GM12864 (cell line): ENCODE measurements at regions not wholly inside any gene's neighbourhood (a gene's known extent, or its start where the extent isn't known, plus 50 kb on each side); places are given as distances from the start of the nearest gene placed in this dataset.

Experiments used
- DNase-seq: peaks from one replicate; pipeline ENCODE4 v3.0.0-alpha.2; 2011; ENCODE audit warnings: low read depth
- H3K4me3 ChIP-seq: 2 replicates; pipeline ENCODE4 v1.5.1; 2011; ENCODE audit warnings: mild to moderate bottlenecking, low read depth, low read length, control low read depth
- TF ChIP-seq, protein P1 (sequence below): IDR thresholded peaks from 2 replicates; pipeline ENCODE4 v1.5.1; 2011; ENCODE audit warnings: low read depth, mild to moderate bottlenecking, moderate library complexity, low read length, control low read depth, inconsistent platforms; ENCODE audit errors: missing control alignments

DNA sequence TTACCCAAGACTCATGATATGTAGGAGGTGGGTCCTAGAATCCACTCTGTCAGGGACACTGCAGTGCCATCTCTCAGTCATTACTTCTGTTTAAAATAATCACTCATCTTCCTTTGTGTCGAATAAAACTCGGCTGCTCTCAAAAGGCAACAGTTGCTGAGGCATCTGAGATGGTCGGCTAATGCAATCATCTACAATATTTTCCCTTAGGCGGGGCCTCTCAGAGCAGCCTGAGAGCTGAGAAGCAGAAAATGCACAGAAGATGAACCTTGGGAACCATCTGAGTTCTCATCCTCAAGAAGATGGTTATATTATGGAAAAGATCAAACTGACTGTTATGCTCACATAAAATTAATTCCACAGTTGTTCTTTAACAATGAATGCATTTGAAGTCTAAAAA, 1518.2 kb upstream of the TENM4 start:
- H3K4me3 ChIP-seq, result no peak overlapping the region
- DNase-seq, result no peak
- TF ChIP-seq, protein P1, sequence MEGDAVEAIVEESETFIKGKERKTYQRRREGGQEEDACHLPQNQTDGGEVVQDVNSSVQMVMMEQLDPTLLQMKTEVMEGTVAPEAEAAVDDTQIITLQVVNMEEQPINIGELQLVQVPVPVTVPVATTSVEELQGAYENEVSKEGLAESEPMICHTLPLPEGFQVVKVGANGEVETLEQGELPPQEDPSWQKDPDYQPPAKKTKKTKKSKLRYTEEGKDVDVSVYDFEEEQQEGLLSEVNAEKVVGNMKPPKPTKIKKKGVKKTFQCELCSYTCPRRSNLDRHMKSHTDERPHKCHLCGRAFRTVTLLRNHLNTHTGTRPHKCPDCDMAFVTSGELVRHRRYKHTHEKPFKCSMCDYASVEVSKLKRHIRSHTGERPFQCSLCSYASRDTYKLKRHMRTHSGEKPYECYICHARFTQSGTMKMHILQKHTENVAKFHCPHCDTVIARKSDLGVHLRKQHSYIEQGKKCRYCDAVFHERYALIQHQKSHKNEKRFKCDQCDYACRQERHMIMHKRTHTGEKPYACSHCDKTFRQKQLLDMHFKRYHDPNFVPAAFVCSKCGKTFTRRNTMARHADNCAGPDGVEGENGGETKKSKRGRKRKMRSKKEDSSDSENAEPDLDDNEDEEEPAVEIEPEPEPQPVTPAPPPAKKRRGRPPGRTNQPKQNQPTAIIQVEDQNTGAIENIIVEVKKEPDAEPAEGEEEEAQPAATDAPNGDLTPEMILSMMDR, result no peak

DNA sequence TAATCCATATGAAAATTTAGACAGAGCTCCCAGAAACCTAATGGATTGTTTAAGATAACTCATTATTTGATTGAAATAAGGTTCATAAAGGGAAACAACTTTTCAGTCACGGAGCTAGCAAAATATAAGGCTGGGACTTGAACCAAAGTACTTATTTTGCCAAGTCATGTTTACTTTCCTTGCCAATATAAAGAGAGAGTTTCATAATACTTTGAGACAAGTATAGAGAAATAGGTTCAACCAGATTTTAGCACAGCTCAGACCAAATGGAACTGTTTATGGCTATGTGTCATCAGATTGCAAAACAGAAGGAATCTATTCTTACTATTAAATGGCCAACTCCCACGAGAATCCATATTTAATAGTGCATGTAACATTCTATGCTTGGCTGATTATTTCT, 1517.5 kb upstream of the TENM4 start:
- no peak overlapping the region for H3K4me3 ChIP-seq
- TF ChIP-seq, protein P1, result no peak
- DNase-seq, result no peak

DNA sequence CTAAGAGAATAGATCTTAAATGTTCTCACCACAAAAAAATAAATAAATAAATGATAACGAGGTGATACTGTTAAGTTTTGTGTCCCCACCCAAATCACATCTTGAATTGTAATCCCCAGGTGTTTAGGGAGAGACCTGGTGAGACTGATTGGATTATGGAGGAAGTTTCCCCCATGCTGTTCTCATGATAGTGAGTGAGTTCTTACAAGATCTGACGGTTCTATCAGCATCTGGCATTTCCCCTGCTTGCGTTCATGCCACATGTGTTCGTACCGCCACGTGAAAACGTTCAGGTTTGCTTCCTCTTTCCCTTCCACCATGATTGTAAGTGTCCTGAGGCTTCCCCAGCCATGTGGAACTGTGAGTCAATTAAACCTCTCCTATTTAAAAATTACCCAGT, 1514.8 kb upstream of the TENM4 start:
- H3K4me3 ChIP-seq, result no peak overlapping the region
- no peak for DNase-seq
- TF ChIP-seq, protein P1, result no peak

DNA sequence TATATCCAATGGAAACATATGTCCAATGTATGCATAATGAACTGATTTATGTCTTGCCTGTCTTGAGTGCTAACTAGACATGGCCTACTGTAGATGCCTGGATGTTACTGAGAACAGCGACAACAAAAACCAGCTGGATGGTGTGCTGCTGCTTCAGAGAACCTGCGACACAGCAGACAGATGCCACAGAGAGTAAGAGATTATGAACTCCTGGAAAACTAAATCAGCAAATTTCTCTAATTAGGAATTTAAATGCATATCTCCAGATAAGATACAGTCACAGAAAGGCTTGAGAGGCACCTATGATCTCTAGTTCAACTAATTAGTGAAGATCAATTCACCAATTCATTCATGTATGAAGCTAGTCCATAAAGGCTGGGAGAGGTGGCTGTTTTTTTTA, 1508.0 kb upstream of the TENM4 start:
- DNase-seq, result no peak
- TF ChIP-seq, protein P1, result no peak
- H3K4me3 ChIP-seq, result no peak overlapping the region

DNA sequence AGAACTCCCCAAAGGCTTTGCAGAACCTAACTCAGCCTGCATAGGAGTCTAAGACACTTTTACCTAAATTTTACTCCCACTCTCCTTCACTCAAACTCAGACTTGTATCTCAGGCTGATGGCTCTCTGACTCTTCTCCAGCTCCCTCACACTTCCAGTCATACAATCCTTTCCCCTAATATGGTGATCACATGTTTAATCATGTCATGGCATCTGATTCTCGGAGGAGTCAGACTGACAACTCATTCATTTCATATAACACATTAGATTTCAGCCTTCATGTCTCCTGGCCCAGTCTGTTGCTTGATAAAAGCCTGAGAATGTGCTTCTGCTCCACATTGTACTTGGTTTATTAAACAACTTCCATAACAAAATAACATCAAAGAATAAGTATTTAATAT, 1503.9 kb upstream of the TENM4 start:
- H3K4me3 ChIP-seq, result no peak overlapping the region
- TF ChIP-seq, protein P1, result no peak
- no peak for DNase-seq

DNA sequence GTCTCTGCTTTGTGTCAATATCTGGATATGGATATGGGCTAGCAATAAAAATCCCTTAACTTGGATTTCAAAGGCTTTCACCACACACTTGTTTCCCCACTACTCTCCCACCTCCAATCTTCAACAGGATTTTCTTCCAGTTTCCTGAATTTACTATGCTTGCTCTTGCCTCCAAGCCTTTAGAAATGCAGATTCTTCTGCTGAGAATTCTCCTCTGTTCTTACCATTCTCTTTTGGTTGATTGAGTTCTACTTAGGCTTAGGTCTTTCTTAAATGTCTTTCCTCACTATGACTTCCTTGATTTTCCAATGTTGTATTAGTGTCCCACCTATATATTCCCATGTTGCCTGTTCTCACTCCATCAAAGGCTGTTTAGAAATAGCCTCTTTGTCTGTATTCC, 1502.4 kb upstream of the TENM4 start:
- TF ChIP-seq, protein P1, result no peak
- no peak overlapping the region for H3K4me3 ChIP-seq
- no peak for DNase-seq

DNA sequence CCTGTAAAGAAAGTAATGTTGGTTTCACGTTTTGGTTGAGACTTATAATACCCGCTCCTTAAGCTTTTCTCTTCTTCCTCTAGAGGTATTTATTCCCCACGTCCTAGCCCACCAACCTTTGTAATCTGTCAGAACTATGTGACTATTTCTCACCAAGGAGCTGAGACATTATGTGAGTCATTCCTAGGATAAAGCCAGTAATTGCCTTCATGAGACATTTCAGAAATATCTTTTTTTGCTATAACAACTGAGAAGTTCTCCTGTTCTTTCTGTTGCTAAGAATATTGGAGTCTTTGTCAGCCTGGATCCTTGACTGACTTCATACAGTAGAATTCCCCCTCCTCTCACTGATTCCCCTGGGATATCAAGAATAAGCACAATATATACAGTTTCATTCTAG, 1497.0 kb upstream of the TENM4 start:
- TF ChIP-seq, protein P1, result no peak
- DNase-seq, result no peak
- H3K4me3 ChIP-seq, result no peak overlapping the region
